DND-41 (cell line): ENCODE measurements at regions not wholly inside any gene's neighbourhood (a gene's known extent, or its start where the extent isn't known, plus 50 kb on each side); places are given as distances from the start of the nearest gene placed in this dataset.

Source experiments
- EZH2 ChIP-seq: IDR thresholded peaks from 3 replicates; pipeline ENCODE4 v1.6.1; 2012; ENCODE audit warnings: borderline replicate concordance, low read depth, mild to moderate bottlenecking, moderate library complexity, low read length, inconsistent platforms; ENCODE audit not compliant: severe bottlenecking
- TF ChIP-seq, protein P1 (sequence below): IDR thresholded peaks from 2 replicates; pipeline ENCODE4 v1.5.1; 2012; ENCODE audit warnings: borderline replicate concordance, low read length, moderate library complexity, mild to moderate bottlenecking; ENCODE audit not compliant: poor library complexity, severe bottlenecking; ENCODE audit errors: extremely low read depth

DNA sequence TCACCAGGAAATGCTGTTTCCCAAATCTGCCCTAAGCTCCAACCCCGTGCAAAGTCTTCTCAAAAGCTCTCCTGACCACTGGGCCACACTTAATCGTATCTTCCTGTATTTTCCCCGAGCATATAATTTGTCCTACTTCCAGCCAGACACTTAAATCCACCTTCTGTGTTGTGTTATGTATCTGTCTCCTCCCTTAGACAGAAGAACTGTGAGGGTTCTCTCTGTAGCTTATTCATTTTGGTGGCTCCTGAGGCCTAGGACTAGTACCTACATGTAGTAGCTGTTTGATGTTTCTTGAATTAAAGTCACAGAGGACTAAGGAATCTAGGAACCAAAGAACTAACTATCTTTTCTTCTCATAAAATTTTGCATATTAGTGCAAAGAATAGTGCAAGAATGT lies 292.6 kb downstream of the ALDH8A1 start:
- TF ChIP-seq, protein P1, sequence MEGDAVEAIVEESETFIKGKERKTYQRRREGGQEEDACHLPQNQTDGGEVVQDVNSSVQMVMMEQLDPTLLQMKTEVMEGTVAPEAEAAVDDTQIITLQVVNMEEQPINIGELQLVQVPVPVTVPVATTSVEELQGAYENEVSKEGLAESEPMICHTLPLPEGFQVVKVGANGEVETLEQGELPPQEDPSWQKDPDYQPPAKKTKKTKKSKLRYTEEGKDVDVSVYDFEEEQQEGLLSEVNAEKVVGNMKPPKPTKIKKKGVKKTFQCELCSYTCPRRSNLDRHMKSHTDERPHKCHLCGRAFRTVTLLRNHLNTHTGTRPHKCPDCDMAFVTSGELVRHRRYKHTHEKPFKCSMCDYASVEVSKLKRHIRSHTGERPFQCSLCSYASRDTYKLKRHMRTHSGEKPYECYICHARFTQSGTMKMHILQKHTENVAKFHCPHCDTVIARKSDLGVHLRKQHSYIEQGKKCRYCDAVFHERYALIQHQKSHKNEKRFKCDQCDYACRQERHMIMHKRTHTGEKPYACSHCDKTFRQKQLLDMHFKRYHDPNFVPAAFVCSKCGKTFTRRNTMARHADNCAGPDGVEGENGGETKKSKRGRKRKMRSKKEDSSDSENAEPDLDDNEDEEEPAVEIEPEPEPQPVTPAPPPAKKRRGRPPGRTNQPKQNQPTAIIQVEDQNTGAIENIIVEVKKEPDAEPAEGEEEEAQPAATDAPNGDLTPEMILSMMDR: no peak
- no peak for TF ChIP-seq EZH2
